Neuronal stem cell (in vitro differentiated cells): ENCODE measurements at regions not wholly inside any gene's neighbourhood (a gene's known extent, or its start where the extent isn't known, plus 50 kb on each side); places are given as distances from the start of the nearest gene placed in this dataset.

Source experiments
- DNase-seq: peaks from one replicate; pipeline ENCODE4 v3.0.0-alpha.2; 2013; ENCODE audit warnings: low spot score
- H2AFZ ChIP-seq: one replicate; pipeline ENCODE4 v1.6.1; 2013; ENCODE audit warnings: mild to moderate bottlenecking, low read length, inconsistent platforms
- H2AK5ac ChIP-seq: 2 replicates; pipeline ENCODE4 v1.6.1; 2013; ENCODE audit warnings: low read depth, mild to moderate bottlenecking, inconsistent platforms, low read length, moderate library complexity, mixed read lengths
- H2BK120ac ChIP-seq: 2 replicates; pipeline ENCODE4 v1.6.1; 2013; ENCODE audit warnings: low read depth, mild to moderate bottlenecking, inconsistent platforms, low read length, moderate library complexity, mixed read lengths
- H2BK12ac ChIP-seq: one replicate; pipeline ENCODE4 v1.6.1; 2013; ENCODE audit warnings: low read length, inconsistent platforms
- H2BK15ac ChIP-seq: 2 replicates; pipeline ENCODE4 v1.6.1; 2013; ENCODE audit warnings: mild to moderate bottlenecking, low read length, inconsistent platforms, mixed read lengths
- H2BK5ac ChIP-seq: one replicate; pipeline ENCODE4 v1.6.1; 2013; ENCODE audit warnings: inconsistent platforms, mild to moderate bottlenecking, low read length, moderate library complexity
- H3K14ac ChIP-seq: one replicate; pipeline ENCODE4 v1.6.1; 2013; ENCODE audit warnings: low read length, inconsistent platforms
- H3K18ac ChIP-seq: 2 replicates; pipeline ENCODE4 v1.6.1; 2013; ENCODE audit warnings: low read length, inconsistent platforms
- H3K23ac ChIP-seq: 2 replicates; pipeline ENCODE4 v1.6.1; 2013; ENCODE audit warnings: low read depth, mild to moderate bottlenecking, mixed read lengths, low read length, inconsistent platforms; ENCODE audit not compliant: poor library complexity
- H3K27ac ChIP-seq: replicated peaks from 3 replicates; pipeline ENCODE4 v1.5.1; 2013; ENCODE audit warnings: low read length, inconsistent platforms
- H3K27me3 ChIP-seq, 3 experiments: 2 replicates each; pipeline ENCODE4 v1.6.1; 2013; ENCODE audit warnings: low read length in 3 of 3, mild to moderate bottlenecking in 2 of 3, inconsistent platforms in 1 of 3, low read depth in 1 of 3, mixed read lengths in 1 of 3, moderate library complexity in 1 of 3; ENCODE audit not compliant: control insufficient read depth in 3 of 3, insufficient read depth in 3 of 3
- H3K36me3 ChIP-seq, 2 donors: replicated peaks in 1 of 2; 2 replicates each; pipeline ENCODE4 v1.6.1; 2013; ENCODE audit warnings: low read length in 2 of 2; ENCODE audit not compliant: control insufficient read depth in 2 of 2, insufficient read depth in 2 of 2
- H3K4ac ChIP-seq: 2 replicates; pipeline ENCODE4 v1.6.1; 2013; ENCODE audit warnings: inconsistent platforms, mild to moderate bottlenecking, low read length, moderate library complexity
- H3K4me1 ChIP-seq, 2 donors: 1 replicate in 1 of 2; 2 replicates in 1 of 2; pipeline ENCODE4 v1.6.1; 2013; ENCODE audit warnings: low read length in 2 of 2, low read depth in 1 of 2; ENCODE audit not compliant: control insufficient read depth in 2 of 2, insufficient read depth in 1 of 2
- H3K4me2 ChIP-seq: one replicate; pipeline ENCODE4 v1.6.1; 2013; ENCODE audit warnings: mild to moderate bottlenecking, low read length, inconsistent platforms; ENCODE audit not compliant: insufficient read depth, poor library complexity, severe bottlenecking
- H3K4me3 ChIP-seq, 2 donors: 2 replicates each; pipeline ENCODE4 v1.5.1; 2013; ENCODE audit warnings: low read length in 2 of 2, mild to moderate bottlenecking in 2 of 2, inconsistent platforms in 1 of 2, moderate library complexity in 1 of 2
- H3K79me1 ChIP-seq: one replicate; pipeline ENCODE4 v1.6.1; 2013; ENCODE audit warnings: low read depth, mild to moderate bottlenecking, inconsistent platforms, low read length, moderate library complexity
- H3K9ac ChIP-seq: one replicate; pipeline ENCODE4 v1.6.1; 2013; ENCODE audit warnings: mild to moderate bottlenecking, low read depth, low read length, inconsistent platforms; ENCODE audit not compliant: poor library complexity
- H3K9me3 ChIP-seq, 2 donors: replicated peaks in 1 of 2; 2 replicates each; pipeline versions ENCODE3 to v1.6.1; 2013; ENCODE audit warnings: low read length in 2 of 2, mild to moderate bottlenecking in 2 of 2, inconsistent platforms in 1 of 2, low read depth in 1 of 2, mixed read lengths in 1 of 2, moderate library complexity in 1 of 2; ENCODE audit not compliant: control insufficient read depth in 2 of 2, insufficient read depth in 1 of 2
- H4K8ac ChIP-seq: one replicate; pipeline ENCODE4 v1.6.1; 2013; ENCODE audit warnings: low read depth, mild to moderate bottlenecking, inconsistent platforms, low read length, moderate library complexity
- H4K91ac ChIP-seq: one replicate; pipeline ENCODE4 v1.6.1; 2013; ENCODE audit warnings: low read length, low read depth, mild to moderate bottlenecking, inconsistent platforms; ENCODE audit not compliant: poor library complexity
- WGBS, 2 donors: extraction: QIAGEN DNeasy Blood & Tissue Kit; methylation state at CpG; one replicate each; pipeline ENCODE4 v1.1.7; 2013; ENCODE audit warnings: missing lambda C conversion rate in 2 of 2, mixed read lengths in 1 of 2; ENCODE audit not compliant: insufficient read length in 2 of 2, insufficient replicate concordance in 1 of 2; ENCODE audit errors: extremely low coverage in 2 of 2; 5-methylcytosine and 5-hydroxymethylcytosine counted together

DNA sequence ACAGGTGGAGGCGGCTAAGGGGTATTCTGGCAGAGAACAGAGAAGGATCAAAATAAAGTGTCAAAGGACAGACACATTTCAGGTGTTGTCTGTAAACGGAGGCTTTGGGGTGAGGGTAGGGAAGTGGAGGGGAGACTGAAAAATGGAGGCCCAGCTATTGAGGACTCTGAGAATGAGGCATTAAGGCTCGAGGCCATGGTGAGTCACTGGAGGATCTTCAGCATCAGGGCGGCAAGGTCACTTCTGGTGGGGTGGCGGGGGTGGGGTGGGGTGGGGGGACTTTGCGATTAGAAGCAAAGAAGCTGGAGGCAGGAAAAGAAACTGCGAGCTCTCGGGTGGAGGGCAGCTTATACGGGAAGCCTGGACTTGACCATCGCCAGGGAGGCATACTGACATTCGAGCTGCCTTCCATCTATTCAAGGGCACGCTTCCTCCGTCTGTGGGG lies 58.4 kb upstream of the PCGF5 start:
- no peak overlapping the region for H3K27ac ChIP-seq

DNA sequence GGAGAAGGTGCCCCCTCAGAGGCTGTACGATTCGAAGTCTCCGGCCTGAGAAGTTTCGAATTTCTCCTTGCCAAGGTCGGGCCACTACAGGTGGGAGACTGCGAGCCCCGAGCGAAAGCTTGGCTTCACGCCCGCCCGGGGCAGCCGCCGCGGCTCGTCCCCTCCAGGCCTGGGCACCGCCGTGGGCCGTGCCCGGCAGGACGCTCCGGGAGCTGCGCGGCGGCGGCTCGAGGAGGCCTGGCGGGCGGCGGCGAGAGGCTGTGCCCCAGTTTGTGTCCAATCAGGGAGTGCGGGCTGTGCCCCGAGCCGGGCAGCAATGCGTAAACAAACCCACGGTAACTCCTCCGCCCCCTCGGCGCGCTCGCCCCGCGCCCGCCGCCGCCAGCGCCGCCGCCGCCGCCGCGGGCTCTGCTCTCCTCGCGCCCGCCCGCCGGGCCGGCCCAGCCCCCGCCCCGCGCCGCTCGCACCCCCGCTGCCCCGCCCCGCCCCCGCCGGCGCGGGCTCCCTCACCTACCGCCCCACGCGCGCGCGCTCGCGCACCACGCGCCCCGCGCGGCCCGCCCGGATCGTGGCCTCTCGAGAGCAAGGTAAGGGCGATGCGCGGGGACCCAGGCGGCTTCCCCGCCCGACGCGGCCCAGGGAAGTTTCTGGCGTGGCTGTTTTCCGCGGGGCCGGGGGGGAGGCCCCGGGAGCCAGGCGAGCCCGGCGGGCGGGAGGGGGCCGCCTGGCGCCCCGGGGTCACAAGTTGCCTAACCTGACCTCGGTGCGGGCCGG lies 57.8 kb upstream of the PCGF5 start:
- H2AFZ ChIP-seq = peak overlapping the region; percentile 94
- no peaks in the 10 kb centered on the region for H3K36me3 ChIP-seq
- H3K14ac ChIP-seq = no peak overlapping the region
- H3K18ac ChIP-seq = peak overlapping the region; percentile 88
- peak overlapping the region; percentile 96 for H3K4me2 ChIP-seq
- no peak overlapping the region for H2BK5ac ChIP-seq
- H4K91ac ChIP-seq = no peak overlapping the region
- H3K27ac ChIP-seq = no peak overlapping the region
- peaks cover 0 to 33% (median 2%) of the 10 kb centered on the region in 3 experiments for H3K27me3 ChIP-seq
- H2BK12ac ChIP-seq = no peak overlapping the region
- peaks cover 5 to 7% of the 10 kb centered on the region in 2 donors for H3K4me1 ChIP-seq
- H3K9ac ChIP-seq = peak overlapping the region; percentile 65
- no peak for DNase-seq
- H3K4me3 ChIP-seq = peak overlapping the region; percentile 75 to 93
- no peak overlapping the region for H4K8ac ChIP-seq
- H3K23ac ChIP-seq = no peak overlapping the region
- no CpG with 5 or more reads among the region's 110 CpGs for WGBS, 2 donors
- H3K9me3 ChIP-seq = no peaks in the 10 kb centered on the region
- H3K4ac ChIP-seq = no peak overlapping the region
- no peak overlapping the region for H2AK5ac ChIP-seq
- no peaks in the 10 kb centered on the region for H3K79me1 ChIP-seq
- H2BK15ac ChIP-seq = no peak overlapping the region
- peak overlapping the region; percentile 85 for H2BK120ac ChIP-seq

More for the DNA sequence above, 58.4 kb upstream of the PCGF5 start:
- H2BK15ac ChIP-seq = no peak overlapping the region
- H3K36me3 ChIP-seq = no peaks in the 10 kb centered on the region
- no peaks in the 10 kb centered on the region for H3K79me1 ChIP-seq
- no peak overlapping the region for H2BK120ac ChIP-seq
- H3K18ac ChIP-seq = peak overlapping the region; percentile 80
- no CpG with 5 or more reads among the region's 13 CpGs for WGBS, 2 donors
- H2BK5ac ChIP-seq = no peak overlapping the region
- H3K23ac ChIP-seq = no peak overlapping the region
- no peak overlapping the region for H2BK12ac ChIP-seq
- H2AFZ ChIP-seq = peak overlapping the region; percentile 94
- H3K27me3 ChIP-seq = peaks cover 0 to 33% (median 2%) of the 10 kb centered on the region in 3 experiments
- peak overlapping the region; percentile 75 to 82 for H3K4me3 ChIP-seq
- no peak overlapping the region for H3K14ac ChIP-seq
- peaks cover 5 to 7% of the 10 kb centered on the region in 2 donors for H3K4me1 ChIP-seq
- H3K9me3 ChIP-seq = no peaks in the 10 kb centered on the region
- no peak overlapping the region for H4K8ac ChIP-seq
- no peak for DNase-seq
- peak overlapping the region; percentile 96 for H3K4me2 ChIP-seq
- no peak overlapping the region for H2AK5ac ChIP-seq
- H4K91ac ChIP-seq = no peak overlapping the region
- H3K4ac ChIP-seq = no peak overlapping the region
- no peak overlapping the region for H3K9ac ChIP-seq

DNA sequence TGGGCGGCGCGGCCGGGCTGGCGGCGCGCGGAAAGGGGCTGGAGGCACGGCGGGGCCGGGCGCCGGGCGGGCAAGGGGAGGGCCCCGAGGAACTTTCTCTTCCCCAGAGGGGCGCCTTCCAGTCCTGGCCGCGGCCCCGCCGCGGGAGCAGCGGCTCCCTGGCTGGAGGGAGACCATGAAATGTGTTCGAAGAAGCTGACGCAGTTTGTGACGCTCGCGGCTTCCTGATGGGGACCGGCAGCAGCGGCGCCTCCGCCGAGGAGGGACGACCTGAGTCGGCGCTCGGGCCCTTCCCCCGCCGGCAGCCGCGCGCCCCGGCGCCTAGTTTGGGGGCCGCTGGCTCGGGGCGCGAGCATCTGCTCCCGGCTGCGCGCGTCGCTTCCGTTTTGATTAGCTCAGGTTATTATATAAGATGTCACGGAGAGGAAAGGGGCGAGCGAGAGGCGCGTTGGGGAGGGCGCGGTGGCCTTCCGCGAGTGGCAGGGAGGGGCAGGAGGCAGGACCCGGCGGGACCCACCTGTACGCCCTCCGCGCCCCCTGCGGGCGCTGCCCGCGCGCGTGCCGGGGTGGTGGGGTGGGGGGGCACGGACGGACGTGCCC lies 57.1 kb upstream of the PCGF5 start:
- DNase-seq = peak; percentile 44
- Histone ChIP-seq H3K9me3 (peaks cover 0 to 2% of the 10 kb centered on the region in 2 donors), H3K36me3 (no peaks in the 10 kb centered on the region), H2BK12ac (no peak overlapping the region), H4K8ac (no peak overlapping the region), H3K79me1 (no peaks in the 10 kb centered on the region), H3K4me2 (peak overlapping the region; percentile 96), H3K9ac (peak overlapping the region; percentile 65), H3K4me3 (peak overlapping the region; percentile 75 to 93), H3K27ac (no peak overlapping the region), H3K27me3 (peaks cover 0 to 33% (median 2%) of the 10 kb centered on the region in 3 experiments), H2BK15ac (no peak overlapping the region), H2AFZ (peak overlapping the region; percentile 94), H2BK5ac (no peak overlapping the region), H3K14ac (peak overlapping the region; percentile 64), H2AK5ac (no peak overlapping the region), H3K4ac (no peak overlapping the region), H3K4me1 (peaks cover 5 to 7% of the 10 kb centered on the region in 2 donors), H4K91ac (no peak overlapping the region), H3K23ac (peak overlapping the region; percentile 22), H3K18ac (peak overlapping the region; percentile 78), H2BK120ac (no peak overlapping the region)
- no CpG with 5 or more reads among the region's 77 CpGs for WGBS, 2 donors

DNA sequence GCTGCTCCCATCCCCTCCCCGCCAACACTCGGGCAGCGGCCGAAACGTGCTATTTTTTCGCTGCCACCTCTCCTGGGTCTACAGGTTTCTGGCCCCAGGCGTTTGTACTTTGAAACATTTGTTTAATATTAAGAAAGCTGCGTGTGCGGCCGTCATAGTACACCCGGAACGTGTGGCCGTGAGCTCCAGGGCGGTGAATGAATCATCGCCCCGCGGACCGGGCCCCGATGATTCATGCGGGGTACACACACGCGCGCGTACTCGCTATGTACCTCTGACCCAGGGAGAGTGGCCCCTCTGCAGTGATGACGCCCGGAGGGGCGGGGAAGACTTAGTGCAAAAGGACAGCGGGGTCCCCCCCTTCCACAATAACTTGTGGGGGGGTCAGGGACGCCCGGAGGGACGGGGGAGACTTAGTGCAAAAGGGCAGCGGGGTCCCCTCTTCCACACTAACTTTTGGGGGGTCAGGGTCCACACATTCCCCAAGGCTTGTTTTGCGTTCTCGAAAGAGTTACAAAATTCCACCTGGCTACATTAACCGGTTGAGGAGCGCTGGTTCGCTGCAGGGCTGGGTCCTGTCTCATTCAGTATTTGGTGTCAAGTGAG lies 56.5 kb upstream of the PCGF5 start:
- Histone ChIP-seq H2BK120ac (no peak overlapping the region), H4K91ac (no peak overlapping the region), H2BK12ac (no peak overlapping the region), H2AK5ac (no peak overlapping the region), H4K8ac (no peak overlapping the region), H3K9me3 (peaks cover 0 to 2% of the 10 kb centered on the region in 2 donors), H3K9ac (peak overlapping the region; percentile 73), H3K4me2 (peak overlapping the region; percentile 96), H2BK5ac (no peak overlapping the region), H3K36me3 (no peaks in the 10 kb centered on the region), H3K79me1 (no peaks in the 10 kb centered on the region), H3K27me3 (peaks cover 0 to 33% (median 2%) of the 10 kb centered on the region in 3 experiments), H3K27ac (no peak overlapping the region), H3K14ac (peak overlapping the region; percentile 64), H2BK15ac (no peak overlapping the region), H3K4me1 (peaks cover 3 to 7% of the 10 kb centered on the region in 2 donors), H3K4ac (no peak overlapping the region), H3K18ac (peak overlapping the region; percentile 88), H3K4me3 (peak overlapping the region; percentile 75 to 93), H3K23ac (peak overlapping the region; percentile 45), H2AFZ (peak overlapping the region; percentile 94)
- no peak for DNase-seq
- no CpG with 5 or more reads among the region's 38 CpGs for WGBS, 2 donors
